ENCODE measurements at regions not wholly inside any gene's neighbourhood (a gene's known extent, or its start where the extent isn't known, plus 50 kb on each side); places are given as distances from the start of the nearest gene placed in this dataset.

DNA sequence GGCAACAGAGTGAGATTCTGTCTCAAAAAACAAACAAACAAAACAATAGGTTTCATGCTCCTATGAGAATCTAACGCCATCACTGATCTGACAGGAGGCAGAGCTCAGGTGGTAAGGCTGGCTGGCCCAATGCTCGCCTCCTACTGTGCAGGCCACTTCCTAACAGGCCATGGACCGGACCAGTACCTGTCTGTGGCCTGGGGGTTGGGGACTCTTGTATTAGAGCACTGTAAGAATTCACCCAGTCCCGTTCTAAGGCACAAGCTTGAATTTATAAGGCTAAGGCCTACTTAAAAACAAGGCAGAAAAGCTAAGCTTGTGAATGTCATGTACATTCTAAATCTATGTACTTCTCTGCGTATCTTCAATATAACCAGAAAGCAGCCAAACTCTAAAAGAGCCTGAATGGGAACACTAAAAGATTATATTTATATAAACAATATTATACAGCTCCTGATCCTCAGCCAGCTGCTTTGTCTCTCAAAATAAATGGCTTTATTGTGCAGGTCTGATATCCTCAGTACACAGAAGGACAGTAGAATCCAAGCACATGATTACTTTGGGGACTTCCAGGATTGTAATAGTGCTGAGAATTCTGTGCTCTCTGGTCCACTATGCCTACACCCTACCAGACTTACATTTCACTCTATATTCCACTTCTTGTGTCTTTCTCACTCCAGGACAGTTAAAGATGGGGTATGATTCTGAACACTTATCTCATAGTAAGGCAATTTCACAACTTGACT lies 64.5 kb upstream of the DST start:
- Histone ChIP-seq H3K36me3 (replicated peaks in 1 of 2; ENCODE audit: control insufficient read depth in 1 of 2, insufficient read depth in 2 of 2, low read length in 2 of 2) (no peaks in the 10 kb centered on the region), H3K9ac (ENCODE audit: insufficient read depth, low read depth, low read length) (no peak overlapping the region), H3K79me2 (ENCODE audit: insufficient read depth, low read length) (no peaks in the 10 kb centered on the region), H3K4me2 (ENCODE audit: low read depth, low read length) (no peak overlapping the region), H4K20me1 (ENCODE audit: insufficient read depth, low read length) (no peaks in the 10 kb centered on the region), H2AFZ (ENCODE audit: low read length) (no peak overlapping the region), H3K27ac (ENCODE audit: extremely low read length, insufficient read depth, low read length) (no peak overlapping the region), H3K27me3 (ENCODE audit: control insufficient read depth in 1 of 2, insufficient read depth in 2 of 2, low read length in 2 of 2) (no peaks in the 10 kb centered on the region), H3K9me3 (ENCODE audit: low read length) (no peaks in the 10 kb centered on the region), H3K4me1 (ENCODE audit: insufficient read depth, low read length) (peaks cover 11% of the 10 kb centered on the region; the same call in 1 of the 2 replicates), H3K4me3 (replicated peaks in 1 of 3; ENCODE audit: insufficient read depth in 1 of 3, low read depth in 2 of 3, low read length in 3 of 3) (no peak overlapping the region)
- ATAC-seq (no peak; the same call in 2 of the 3 replicates), FAIRE-seq (no peak), DNase-seq (ENCODE audit: low spot score) (no peak)
- ChIA-PET POLR2A (interaction anchor here (1.1 kb wide), 1 partner anchor 17 kb away, joined by 3 read pairs; no protein-coding TSS in a partner anchor), CTCF (ENCODE audit: low intra/inter-chr PET ratio, low total read pairs) (interaction anchor here (5.9 kb wide), 1 partner anchor 50 kb away, joined by 73 read pairs; no protein-coding TSS in a partner anchor)
- 95% methylated on average over 4 of the region's 5 CpGs for WGBS (ENCODE audit: low lambda C conversion rate)
- intact Hi-C loops (cut with micrococcal nuclease; ENCODE audit: unreplicated experiment): loop anchor here (5.0 kb wide), 1 partner anchor 35 kb away; no protein-coding TSS in a partner anchor
- in situ Hi-C loops (cut with HindIII; ENCODE audit: extremely low pct_ligation_motif_present, low pct_unique_long_range_greater_than_20kb): loop anchor here (10.0 kb wide), 1 partner anchor 352 kb away; no protein-coding TSS in a partner anchor
- TF ChIP-seq KDM1A (CRISPR knock-in tag; IDR thresholded peaks at IDR 0.05) (no peak), CENPX (CRISPR knock-in tag; IDR thresholded peaks at IDR 0.05) (no peak), RORA (CRISPR knock-in tag; IDR thresholded peaks at IDR 0.05) (no peak), ZNF224 (CRISPR knock-in tag; IDR thresholded peaks at IDR 0.05) (no peak), ZNF629 (CRISPR knock-in tag; conservative IDR thresholded peaks at IDR 0.05) (no peak), ZNF75D (CRISPR knock-in tag; IDR thresholded peaks at IDR 0.05; ENCODE audit: borderline replicate concordance) (no peak), ZNF383 (CRISPR knock-in tag; IDR thresholded peaks at IDR 0.05; ENCODE audit: borderline replicate concordance) (no peak), PHF21A (CRISPR knock-in tag; IDR thresholded peaks at IDR 0.05) (no peak), EED (CRISPR knock-in tag; IDR thresholded peaks at IDR 0.05) (no peak), DMAP1 (CRISPR knock-in tag; IDR thresholded peaks at IDR 0.05) (no peak), NCOA1 (CRISPR knock-in tag; IDR thresholded peaks at IDR 0.05) (no peak), SMAD3 (CRISPR knock-in tag; IDR thresholded peaks at IDR 0.05) (no peak), ZNF672 (CRISPR knock-in tag; IDR thresholded peaks at IDR 0.05) (no peak), ZSCAN22 (CRISPR knock-in tag; IDR thresholded peaks at IDR 0.05) (no peak)
- TF ChIP-seq, protein P1, sequence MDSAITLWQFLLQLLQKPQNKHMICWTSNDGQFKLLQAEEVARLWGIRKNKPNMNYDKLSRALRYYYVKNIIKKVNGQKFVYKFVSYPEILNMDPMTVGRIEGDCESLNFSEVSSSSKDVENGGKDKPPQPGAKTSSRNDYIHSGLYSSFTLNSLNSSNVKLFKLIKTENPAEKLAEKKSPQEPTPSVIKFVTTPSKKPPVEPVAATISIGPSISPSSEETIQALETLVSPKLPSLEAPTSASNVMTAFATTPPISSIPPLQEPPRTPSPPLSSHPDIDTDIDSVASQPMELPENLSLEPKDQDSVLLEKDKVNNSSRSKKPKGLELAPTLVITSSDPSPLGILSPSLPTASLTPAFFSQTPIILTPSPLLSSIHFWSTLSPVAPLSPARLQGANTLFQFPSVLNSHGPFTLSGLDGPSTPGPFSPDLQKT (CRISPR knock-in tag; IDR thresholded peaks at IDR 0.05; ENCODE audit: borderline replicate concordance): no peak
- TF ChIP-seq, protein P2, sequence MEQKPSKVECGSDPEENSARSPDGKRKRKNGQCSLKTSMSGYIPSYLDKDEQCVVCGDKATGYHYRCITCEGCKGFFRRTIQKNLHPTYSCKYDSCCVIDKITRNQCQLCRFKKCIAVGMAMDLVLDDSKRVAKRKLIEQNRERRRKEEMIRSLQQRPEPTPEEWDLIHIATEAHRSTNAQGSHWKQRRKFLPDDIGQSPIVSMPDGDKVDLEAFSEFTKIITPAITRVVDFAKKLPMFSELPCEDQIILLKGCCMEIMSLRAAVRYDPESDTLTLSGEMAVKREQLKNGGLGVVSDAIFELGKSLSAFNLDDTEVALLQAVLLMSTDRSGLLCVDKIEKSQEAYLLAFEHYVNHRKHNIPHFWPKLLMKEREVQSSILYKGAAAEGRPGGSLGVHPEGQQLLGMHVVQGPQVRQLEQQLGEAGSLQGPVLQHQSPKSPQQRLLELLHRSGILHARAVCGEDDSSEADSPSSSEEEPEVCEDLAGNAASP (CRISPR knock-in tag; IDR thresholded peaks at IDR 0.05; ENCODE audit: borderline replicate concordance): no peak
- no TSS peak for BruUV-seq (replicated peaks)

All from HepG2 (cell line).